ENCODE measurements at regions not wholly inside any gene's neighbourhood (a gene's known extent, or its start where the extent isn't known, plus 50 kb on each side); places are given as distances from the start of the nearest gene placed in this dataset.

DNA sequence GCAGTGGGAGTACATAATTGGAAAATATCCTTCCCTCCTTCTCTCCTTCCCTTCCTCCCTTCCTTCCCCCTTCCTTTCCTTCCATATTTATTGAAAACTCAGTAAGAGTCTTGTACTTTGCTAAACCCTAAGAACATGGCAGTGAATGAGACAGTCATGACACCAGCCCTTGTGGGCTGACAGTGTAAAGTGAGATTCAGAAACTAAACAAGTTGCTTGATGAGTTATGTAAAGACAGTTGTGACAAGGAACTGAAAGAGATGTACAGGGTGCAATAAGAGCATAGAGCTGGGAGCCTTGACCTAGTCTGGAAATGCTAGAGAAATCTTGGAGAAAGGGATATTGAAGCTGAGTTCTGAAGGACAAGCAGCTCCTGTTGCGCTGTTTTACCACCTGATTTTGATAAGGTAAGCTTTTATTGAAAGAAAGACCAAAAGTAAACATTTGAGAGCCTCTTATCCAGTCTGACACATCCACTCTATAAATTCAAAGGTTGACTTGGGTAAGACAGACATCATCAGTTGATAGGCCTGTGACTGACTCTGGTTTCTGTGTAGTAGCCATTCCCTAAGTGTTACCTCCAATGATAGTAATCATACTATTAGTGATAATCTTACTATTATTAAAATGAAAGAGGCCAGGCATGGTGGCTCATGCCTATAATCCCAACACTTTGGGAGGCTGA lies 66.5 kb upstream of the SKOR2 start:
- DNase-seq = no peak

DNA sequence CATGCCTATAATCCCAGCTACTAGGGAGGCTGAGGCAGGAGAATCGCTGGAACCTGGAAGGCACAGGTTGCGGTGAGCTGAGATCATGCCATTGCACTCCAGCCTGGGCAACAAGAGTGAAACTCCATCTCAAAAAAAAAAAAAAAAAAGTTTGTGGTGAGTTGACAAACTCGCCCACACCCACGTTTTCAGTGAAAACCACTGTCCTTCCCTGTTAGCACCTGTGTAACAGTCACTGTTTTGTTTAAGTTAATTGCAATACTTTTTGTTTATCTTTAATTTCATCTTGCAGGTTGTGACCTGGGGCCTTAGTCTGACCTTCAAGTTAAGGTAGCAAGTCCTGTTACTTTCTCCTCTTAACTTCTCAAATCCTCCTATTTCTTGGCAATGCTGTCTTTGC lies 65.5 kb upstream of the SKOR2 start:
- no peak for DNase-seq

DNA sequence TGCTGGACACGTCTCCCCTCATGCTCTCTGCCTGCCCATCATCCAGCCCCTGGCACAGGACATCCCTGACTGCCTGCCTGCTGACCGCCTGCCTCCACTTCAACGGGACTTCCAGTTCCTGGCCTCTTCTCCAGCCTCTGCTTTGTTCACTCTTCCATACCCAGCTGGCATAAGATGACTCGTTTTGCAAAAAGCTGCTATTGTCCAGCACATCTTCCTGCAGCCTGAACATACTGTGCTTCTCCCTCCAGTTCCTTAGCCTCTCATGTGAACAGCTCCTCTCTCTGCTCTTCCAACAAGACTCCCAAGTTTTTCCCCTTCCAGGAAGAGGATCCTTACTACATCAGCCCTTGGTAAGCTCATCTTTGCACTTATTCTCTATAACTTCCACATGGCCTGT lies 62.4 kb upstream of the SKOR2 start:
- no peak for DNase-seq

DNA sequence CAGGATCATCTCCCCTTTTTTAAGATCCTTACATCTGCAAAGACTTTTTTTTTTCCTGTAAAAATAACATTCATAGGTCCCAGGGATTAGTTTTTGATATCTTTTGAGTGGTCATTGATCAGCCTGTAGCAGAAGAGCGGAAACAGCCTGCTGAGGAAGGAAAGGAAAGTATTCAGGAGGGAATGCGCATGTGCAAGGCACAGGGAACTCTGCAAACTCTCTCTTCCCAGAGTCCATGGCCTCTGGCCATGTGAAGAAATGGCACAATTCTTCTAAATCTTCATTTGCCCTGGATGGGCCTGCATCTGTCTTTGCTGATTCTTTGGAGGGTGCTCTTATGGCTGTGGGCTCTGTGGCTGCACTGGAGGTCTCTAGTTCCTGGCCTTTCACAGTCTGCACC lies 60.1 kb upstream of the SKOR2 start:
- no peak for DNase-seq
